Neuronal stem cell (in vitro differentiated cells): ENCODE measurements at regions not wholly inside any gene's neighbourhood (a gene's known extent, or its start where the extent isn't known, plus 50 kb on each side); places are given as distances from the start of the nearest gene placed in this dataset.
A peak's percentile ranks its signal among the peaks of the same experiment; 100 is the strongest.

ENCODE experiments used
- DNase-seq: peaks from one replicate; pipeline ENCODE4 v3.0.0-alpha.2; 2013; ENCODE audit warnings: low spot score
- H2AFZ ChIP-seq: one replicate; pipeline ENCODE4 v1.6.1; 2013; ENCODE audit warnings: mild to moderate bottlenecking, low read length, inconsistent platforms
- H2AK5ac ChIP-seq: 2 replicates; pipeline ENCODE4 v1.6.1; 2013; ENCODE audit warnings: low read depth, mild to moderate bottlenecking, inconsistent platforms, low read length, moderate library complexity, mixed read lengths
- H2BK120ac ChIP-seq: 2 replicates; pipeline ENCODE4 v1.6.1; 2013; ENCODE audit warnings: low read depth, mild to moderate bottlenecking, inconsistent platforms, low read length, moderate library complexity, mixed read lengths
- H2BK12ac ChIP-seq: one replicate; pipeline ENCODE4 v1.6.1; 2013; ENCODE audit warnings: low read length, inconsistent platforms
- H2BK15ac ChIP-seq: 2 replicates; pipeline ENCODE4 v1.6.1; 2013; ENCODE audit warnings: mild to moderate bottlenecking, low read length, inconsistent platforms, mixed read lengths
- H2BK5ac ChIP-seq: one replicate; pipeline ENCODE4 v1.6.1; 2013; ENCODE audit warnings: inconsistent platforms, mild to moderate bottlenecking, low read length, moderate library complexity
- H3K14ac ChIP-seq: one replicate; pipeline ENCODE4 v1.6.1; 2013; ENCODE audit warnings: low read length, inconsistent platforms
- H3K18ac ChIP-seq: 2 replicates; pipeline ENCODE4 v1.6.1; 2013; ENCODE audit warnings: low read length, inconsistent platforms
- H3K23ac ChIP-seq: 2 replicates; pipeline ENCODE4 v1.6.1; 2013; ENCODE audit warnings: low read depth, mild to moderate bottlenecking, mixed read lengths, low read length, inconsistent platforms; ENCODE audit not compliant: poor library complexity
- H3K27ac ChIP-seq: replicated peaks from 3 replicates; pipeline ENCODE4 v1.5.1; 2013; ENCODE audit warnings: low read length, inconsistent platforms
- H3K27me3 ChIP-seq, 3 experiments: 2 replicates each; pipeline ENCODE4 v1.6.1; 2013; ENCODE audit warnings: low read length in 3 of 3, mild to moderate bottlenecking in 2 of 3, inconsistent platforms in 1 of 3, low read depth in 1 of 3, mixed read lengths in 1 of 3, moderate library complexity in 1 of 3; ENCODE audit not compliant: control insufficient read depth in 3 of 3, insufficient read depth in 3 of 3
- H3K36me3 ChIP-seq, 2 donors: replicated peaks in 1 of 2; 2 replicates each; pipeline ENCODE4 v1.6.1; 2013; ENCODE audit warnings: low read length in 2 of 2; ENCODE audit not compliant: control insufficient read depth in 2 of 2, insufficient read depth in 2 of 2
- H3K4ac ChIP-seq: 2 replicates; pipeline ENCODE4 v1.6.1; 2013; ENCODE audit warnings: inconsistent platforms, mild to moderate bottlenecking, low read length, moderate library complexity
- H3K4me1 ChIP-seq, 2 donors: 1 replicate in 1 of 2; 2 replicates in 1 of 2; pipeline ENCODE4 v1.6.1; 2013; ENCODE audit warnings: low read length in 2 of 2, low read depth in 1 of 2; ENCODE audit not compliant: control insufficient read depth in 2 of 2, insufficient read depth in 1 of 2
- H3K4me2 ChIP-seq: one replicate; pipeline ENCODE4 v1.6.1; 2013; ENCODE audit warnings: mild to moderate bottlenecking, low read length, inconsistent platforms; ENCODE audit not compliant: insufficient read depth, poor library complexity, severe bottlenecking
- H3K4me3 ChIP-seq, 2 donors: 2 replicates each; pipeline ENCODE4 v1.5.1; 2013; ENCODE audit warnings: low read length in 2 of 2, mild to moderate bottlenecking in 2 of 2, inconsistent platforms in 1 of 2, moderate library complexity in 1 of 2
- H3K79me1 ChIP-seq: one replicate; pipeline ENCODE4 v1.6.1; 2013; ENCODE audit warnings: low read depth, mild to moderate bottlenecking, inconsistent platforms, low read length, moderate library complexity
- H3K9ac ChIP-seq: one replicate; pipeline ENCODE4 v1.6.1; 2013; ENCODE audit warnings: mild to moderate bottlenecking, low read depth, low read length, inconsistent platforms; ENCODE audit not compliant: poor library complexity
- H3K9me3 ChIP-seq, 2 donors: replicated peaks in 1 of 2; 2 replicates each; pipeline versions ENCODE3 to v1.6.1; 2013; ENCODE audit warnings: low read length in 2 of 2, mild to moderate bottlenecking in 2 of 2, inconsistent platforms in 1 of 2, low read depth in 1 of 2, mixed read lengths in 1 of 2, moderate library complexity in 1 of 2; ENCODE audit not compliant: control insufficient read depth in 2 of 2, insufficient read depth in 1 of 2
- H4K8ac ChIP-seq: one replicate; pipeline ENCODE4 v1.6.1; 2013; ENCODE audit warnings: low read depth, mild to moderate bottlenecking, inconsistent platforms, low read length, moderate library complexity
- H4K91ac ChIP-seq: one replicate; pipeline ENCODE4 v1.6.1; 2013; ENCODE audit warnings: low read length, low read depth, mild to moderate bottlenecking, inconsistent platforms; ENCODE audit not compliant: poor library complexity
- WGBS, 2 donors: extraction: QIAGEN DNeasy Blood & Tissue Kit; methylation state at CpG; one replicate each; pipeline ENCODE4 v1.1.7; 2013; ENCODE audit warnings: missing lambda C conversion rate in 2 of 2, mixed read lengths in 1 of 2; ENCODE audit not compliant: insufficient read length in 2 of 2, insufficient replicate concordance in 1 of 2; ENCODE audit errors: extremely low coverage in 2 of 2; 5-methylcytosine and 5-hydroxymethylcytosine counted together

GRCh38 chr11:36751335-36751781, 153.3 kb upstream of the RAG2 start:
- H3K9me3 ChIP-seq, result no peaks in the 10 kb centered on the region
- no peak for DNase-seq
- no peak overlapping the region for H2BK5ac ChIP-seq
- no peak overlapping the region for H2AK5ac ChIP-seq
- H2AFZ ChIP-seq, result no peak overlapping the region
- no CpG with 5 or more reads among the region's 4 CpGs for WGBS, 2 donors
- H2BK12ac ChIP-seq, result no peak overlapping the region
- H2BK15ac ChIP-seq, result no peak overlapping the region
- no peak overlapping the region for H3K18ac ChIP-seq
- H3K9ac ChIP-seq, result no peak overlapping the region
- H3K4me3 ChIP-seq, result no peak overlapping the region
- no peak overlapping the region for H3K23ac ChIP-seq
- H4K8ac ChIP-seq, result no peak overlapping the region
- H3K4ac ChIP-seq, result no peak overlapping the region
- H3K4me2 ChIP-seq, result no peak overlapping the region
- H3K27ac ChIP-seq, result no peak overlapping the region
- H2BK120ac ChIP-seq, result no peak overlapping the region
- no peak overlapping the region for H3K14ac ChIP-seq
- H3K79me1 ChIP-seq, result no peaks in the 10 kb centered on the region
- H3K36me3 ChIP-seq, result no peaks in the 10 kb centered on the region
- H3K27me3 ChIP-seq, result peaks cover 0 to 7% (median 0%) of the 10 kb centered on the region in 3 experiments
- peaks cover 0 to 4% of the 10 kb centered on the region in 2 donors for H3K4me1 ChIP-seq
- no peak overlapping the region for H4K91ac ChIP-seq

- H2BK120ac ChIP-seq, result no peak overlapping the region
- H2BK5ac ChIP-seq, result no peak overlapping the region
- no peaks in the 10 kb centered on the region for H3K79me1 ChIP-seq
- H2AFZ ChIP-seq, result no peak overlapping the region
- no peak overlapping the region for H4K8ac ChIP-seq
- no peak overlapping the region for H3K14ac ChIP-seq
- H3K36me3 ChIP-seq, result no peaks in the 10 kb centered on the region
- H3K4ac ChIP-seq, result no peak overlapping the region
- no peak overlapping the region for H2BK15ac ChIP-seq
- peaks cover 0 to 2% of the 10 kb centered on the region in 2 donors for H3K4me1 ChIP-seq
- DNase-seq, result no peak
- H3K4me3 ChIP-seq, result no peak overlapping the region
- H4K91ac ChIP-seq, result no peak overlapping the region
- no peak overlapping the region for H3K4me2 ChIP-seq
- no peak overlapping the region for H3K18ac ChIP-seq
- no peak overlapping the region for H3K27ac ChIP-seq
- WGBS, 2 donors, result no CpG with 5 or more reads among the region's 1 CpG
- H3K9me3 ChIP-seq, result no peaks in the 10 kb centered on the region
- H2BK12ac ChIP-seq, result no peak overlapping the region
- H3K27me3 ChIP-seq, result peaks cover 0 to 7% (median 0%) of the 10 kb centered on the region in 3 experiments
- H3K23ac ChIP-seq, result no peak overlapping the region
- no peak overlapping the region for H3K9ac ChIP-seq
- no peak overlapping the region for H2AK5ac ChIP-seq
These were observed 152.3 kb upstream of the RAG2 start for GRCh38 chr11:36750349-36750748.

GRCh38 chr11:36748836-36749235, 150.8 kb upstream of the RAG2 start:
- H2BK12ac ChIP-seq, result no peak overlapping the region
- no peaks in the 10 kb centered on the region for H3K36me3 ChIP-seq
- no peak overlapping the region for H3K27ac ChIP-seq
- H3K4me1 ChIP-seq, result peaks cover 0 to 2% of the 10 kb centered on the region in 2 donors
- H3K79me1 ChIP-seq, result no peaks in the 10 kb centered on the region
- no peak overlapping the region for H4K91ac ChIP-seq
- H3K9ac ChIP-seq, result no peak overlapping the region
- no peaks in the 10 kb centered on the region for H3K9me3 ChIP-seq
- H3K4ac ChIP-seq, result no peak overlapping the region
- DNase-seq, result no peak
- no peak overlapping the region for H2AK5ac ChIP-seq
- H2BK120ac ChIP-seq, result no peak overlapping the region
- H3K4me3 ChIP-seq, result no peak overlapping the region
- no peak overlapping the region for H2BK15ac ChIP-seq
- WGBS, 2 donors, result no CpG with 5 or more reads among the region's 2 CpGs
- H2AFZ ChIP-seq, result no peak overlapping the region
- no peak overlapping the region for H3K4me2 ChIP-seq
- no peak overlapping the region for H3K23ac ChIP-seq
- H3K14ac ChIP-seq, result no peak overlapping the region
- H2BK5ac ChIP-seq, result no peak overlapping the region
- H4K8ac ChIP-seq, result no peak overlapping the region
- H3K27me3 ChIP-seq, result peaks cover 0 to 7% (median 0%) of the 10 kb centered on the region in 3 experiments
- no peak overlapping the region for H3K18ac ChIP-seq

GRCh38 chr11:36746886-36747710, 149.1 kb upstream of the RAG2 start:
- Histone ChIP-seq H3K23ac (no peak overlapping the region), H3K4ac (no peak overlapping the region), H3K4me2 (no peak overlapping the region), H3K9me3 (no peaks in the 10 kb centered on the region), H3K36me3 (no peaks in the 10 kb centered on the region), H3K27ac (no peak overlapping the region), H2BK120ac (no peak overlapping the region), H4K91ac (no peak overlapping the region), H3K4me3 (no peak overlapping the region), H3K18ac (no peak overlapping the region), H2BK12ac (no peak overlapping the region), H3K14ac (no peak overlapping the region), H3K9ac (no peak overlapping the region), H3K4me1 (peaks cover 0 to 2% of the 10 kb centered on the region in 2 donors), H2AK5ac (no peak overlapping the region), H4K8ac (no peak overlapping the region), H2AFZ (no peak overlapping the region), H3K27me3 (no peaks in the 10 kb centered on the region), H2BK15ac (no peak overlapping the region), H2BK5ac (no peak overlapping the region), H3K79me1 (no peaks in the 10 kb centered on the region)
- WGBS, 2 donors, result 100% methylated on average over 1 of the region's 7 CpGs; no CpG with 5 or more reads in 1 of the 2 donors
- DNase-seq, result peak; percentile 90
